ENCODE measurements at regions not wholly inside any gene's neighbourhood (a gene's known extent, or its start where the extent isn't known, plus 50 kb on each side); places are given as distances from the start of the nearest gene placed in this dataset.

DNA sequence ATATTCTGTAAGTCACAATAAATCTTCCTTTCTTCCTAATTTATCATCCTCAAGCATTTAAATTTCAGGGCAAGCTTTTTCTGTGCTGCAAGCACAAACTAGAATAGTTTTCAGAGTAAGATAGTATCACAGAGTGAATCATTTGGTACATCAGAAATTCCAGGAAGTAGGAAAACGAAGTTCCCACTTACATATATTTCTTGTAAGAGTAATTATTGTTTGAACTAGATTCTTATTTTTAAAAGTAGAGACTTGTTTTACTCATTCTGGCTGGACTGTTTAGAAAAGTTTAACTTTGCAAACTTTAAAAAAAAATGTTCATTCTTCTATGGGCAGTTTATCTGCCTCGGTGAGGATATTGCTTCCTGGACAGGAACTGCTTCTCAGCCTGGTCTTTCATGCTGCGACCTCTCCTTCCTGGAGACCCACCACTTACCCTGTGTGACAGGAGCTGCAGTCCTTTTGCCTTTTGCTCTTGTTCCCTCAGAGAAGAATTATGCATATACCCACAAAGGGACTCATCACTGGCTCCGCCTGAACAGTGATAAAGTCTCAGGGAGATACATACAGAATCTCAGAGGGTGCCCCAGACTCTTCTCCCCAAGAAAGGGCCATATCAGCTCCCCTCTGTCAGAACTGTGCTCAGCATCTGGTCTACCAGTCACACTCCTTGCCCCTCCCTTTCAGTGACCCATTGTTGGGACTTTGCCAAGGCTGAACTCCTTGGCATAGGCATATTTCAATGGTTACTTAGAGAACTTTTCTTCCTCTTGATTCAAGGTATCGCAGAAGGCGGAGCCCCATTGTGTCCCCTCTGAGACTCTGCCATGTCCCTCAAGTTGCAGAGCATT, 102.7 kb upstream of the CD55 start:
- DNase-seq (ENCODE audit: low spot score) = peak; percentile 36
- POLR2A ChIA-PET (ENCODE audit: low non-redundant PET) = no interaction called here
- peak overlapping the region; percentile 32; the same call in 1 of the 2 replicates for H3K27ac ChIP-seq
- TF ChIP-seq, protein P1, sequence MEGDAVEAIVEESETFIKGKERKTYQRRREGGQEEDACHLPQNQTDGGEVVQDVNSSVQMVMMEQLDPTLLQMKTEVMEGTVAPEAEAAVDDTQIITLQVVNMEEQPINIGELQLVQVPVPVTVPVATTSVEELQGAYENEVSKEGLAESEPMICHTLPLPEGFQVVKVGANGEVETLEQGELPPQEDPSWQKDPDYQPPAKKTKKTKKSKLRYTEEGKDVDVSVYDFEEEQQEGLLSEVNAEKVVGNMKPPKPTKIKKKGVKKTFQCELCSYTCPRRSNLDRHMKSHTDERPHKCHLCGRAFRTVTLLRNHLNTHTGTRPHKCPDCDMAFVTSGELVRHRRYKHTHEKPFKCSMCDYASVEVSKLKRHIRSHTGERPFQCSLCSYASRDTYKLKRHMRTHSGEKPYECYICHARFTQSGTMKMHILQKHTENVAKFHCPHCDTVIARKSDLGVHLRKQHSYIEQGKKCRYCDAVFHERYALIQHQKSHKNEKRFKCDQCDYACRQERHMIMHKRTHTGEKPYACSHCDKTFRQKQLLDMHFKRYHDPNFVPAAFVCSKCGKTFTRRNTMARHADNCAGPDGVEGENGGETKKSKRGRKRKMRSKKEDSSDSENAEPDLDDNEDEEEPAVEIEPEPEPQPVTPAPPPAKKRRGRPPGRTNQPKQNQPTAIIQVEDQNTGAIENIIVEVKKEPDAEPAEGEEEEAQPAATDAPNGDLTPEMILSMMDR (conservative IDR thresholded peaks at IDR 0.05; ENCODE audit: low read depth) = no peak
- CTCF ChIA-PET = interaction anchor here (0.7 kb wide), 1 partner anchor 79 kb away, joined by 3 read pairs; no protein-coding TSS in a partner anchor

DNA sequence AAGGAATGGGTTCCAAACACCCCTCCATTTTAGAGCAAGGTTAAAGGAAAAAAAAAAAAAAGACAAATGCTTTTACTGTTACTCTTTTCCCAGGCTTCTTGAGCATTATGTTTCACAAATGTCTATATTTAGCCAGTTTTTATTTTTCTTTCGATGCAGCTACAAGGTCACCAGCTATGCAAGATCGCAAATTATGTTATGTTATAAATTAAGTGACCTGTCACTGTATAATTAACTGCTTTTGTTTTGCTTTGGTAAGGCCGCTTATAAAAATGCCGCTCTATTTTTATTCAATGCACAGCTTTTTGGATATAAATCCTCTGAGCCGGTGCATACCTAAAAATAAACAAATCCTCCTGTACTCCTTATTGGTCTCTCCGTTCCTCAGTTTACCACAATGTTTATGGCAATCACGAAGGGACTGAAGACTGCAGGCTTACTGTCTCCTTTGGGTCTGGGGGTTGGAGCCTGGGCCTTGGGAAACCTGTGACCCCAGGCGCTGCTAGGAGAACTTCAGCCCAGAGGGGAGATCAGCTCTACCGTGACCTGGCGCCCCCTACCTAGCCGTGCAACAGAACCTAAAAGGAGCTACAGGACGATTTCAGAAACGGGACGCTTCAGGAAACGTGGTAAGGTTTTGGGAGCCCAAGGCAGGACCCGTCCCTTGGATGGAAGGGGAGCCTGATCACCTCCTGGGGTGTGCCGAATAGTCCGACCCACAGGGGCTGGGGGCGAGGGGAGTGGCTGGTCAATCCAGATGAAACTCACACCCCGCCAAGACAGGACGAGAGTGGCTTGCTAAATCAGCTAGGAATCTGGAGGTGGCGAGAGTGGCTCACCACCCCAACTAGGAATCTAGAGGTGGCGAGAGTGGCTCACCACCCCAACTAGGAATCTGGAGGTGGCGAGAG, 101.2 kb upstream of the CD55 start:
- no peak overlapping the region for H3K27ac ChIP-seq
- POLR2A ChIA-PET (ENCODE audit: low non-redundant PET) = no interaction called here
- no peak for DNase-seq (ENCODE audit: low spot score)
- TF ChIP-seq, protein P1 (conservative IDR thresholded peaks at IDR 0.05; ENCODE audit: low read depth) = no peak
- CTCF ChIA-PET = interaction anchor here (0.7 to 1.0 kb wide), 2 partner anchors 101 to 136 kb away, joined by 3 to 5 read pairs; partner anchors contain the start of gene CD55

DNA sequence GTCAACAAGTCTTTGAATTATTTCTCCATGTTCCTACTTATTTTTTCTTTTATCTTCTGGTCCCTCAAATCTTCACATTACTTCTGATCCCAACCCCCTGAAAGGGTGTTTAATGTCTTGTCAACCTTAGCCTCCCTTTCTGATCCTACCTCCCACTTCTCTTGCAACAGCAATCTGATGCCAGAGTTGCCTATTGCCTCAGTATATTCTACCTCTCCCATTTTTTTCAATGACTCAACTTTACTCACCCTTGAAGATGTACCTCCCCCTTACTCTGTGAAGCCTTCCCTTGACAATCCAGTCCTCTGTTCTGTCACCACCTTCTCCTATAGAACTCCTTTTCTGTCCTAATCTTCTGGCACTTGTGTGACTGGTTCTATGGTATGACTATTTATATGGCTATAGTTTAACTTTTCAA, 99.5 kb upstream of the CD55 start:
- POLR2A ChIA-PET (ENCODE audit: low non-redundant PET) = no interaction called here
- TF ChIP-seq, protein P1 (conservative IDR thresholded peaks at IDR 0.05; ENCODE audit: low read depth) = no peak
- no peak overlapping the region for H3K27ac ChIP-seq
- CTCF ChIA-PET = no interaction called here
- peak; percentile 77 for DNase-seq (ENCODE audit: low spot score)

DNA sequence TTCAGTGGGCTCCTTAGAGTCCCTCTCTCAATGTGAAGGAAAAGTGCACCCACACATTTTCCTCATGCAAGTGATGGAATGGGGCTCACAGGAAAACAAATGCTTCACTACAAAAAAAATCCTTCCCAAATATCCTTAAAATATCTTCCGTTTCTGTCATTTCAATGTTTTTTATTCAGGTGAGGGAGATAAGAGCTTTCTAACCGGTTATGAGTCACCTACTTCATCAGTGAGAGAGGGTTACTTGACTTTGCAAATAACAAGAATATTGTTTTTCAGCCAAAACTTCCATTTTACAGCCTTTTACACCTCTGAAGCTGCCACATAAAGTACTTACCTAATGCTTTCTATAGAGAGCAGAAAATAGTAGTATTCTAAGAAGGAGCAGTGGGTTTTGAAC, 98.3 kb upstream of the CD55 start:
- POLR2A ChIA-PET (ENCODE audit: low non-redundant PET) = no interaction called here
- DNase-seq (ENCODE audit: low spot score) = peak; percentile 23
- no peak overlapping the region for H3K27ac ChIP-seq
- TF ChIP-seq, protein P1 (conservative IDR thresholded peaks at IDR 0.05; ENCODE audit: low read depth) = no peak
- CTCF ChIA-PET = no interaction called here

DNA sequence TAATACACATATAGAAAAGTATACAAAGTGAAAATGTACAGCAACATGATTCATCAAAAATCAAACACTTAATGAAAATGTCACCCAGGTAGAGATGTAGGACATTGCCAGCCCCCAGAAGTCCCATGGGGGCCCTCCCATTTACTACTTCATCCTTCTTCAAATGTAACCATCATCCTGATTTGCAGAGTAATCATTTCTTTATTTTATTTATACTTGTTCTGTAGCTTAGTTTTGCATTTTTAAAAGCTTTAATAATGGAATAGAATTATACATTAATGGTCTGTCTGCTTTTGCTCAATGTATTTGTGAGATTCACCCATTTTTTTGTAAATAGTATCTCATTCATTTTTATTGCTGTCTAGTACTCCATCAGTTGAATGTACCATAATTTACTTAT, 96.8 kb upstream of the CD55 start:
- no peak for DNase-seq (ENCODE audit: low spot score)
- POLR2A ChIA-PET (ENCODE audit: low non-redundant PET) = no interaction called here
- CTCF ChIA-PET = no interaction called here
- TF ChIP-seq, protein P1 (conservative IDR thresholded peaks at IDR 0.05; ENCODE audit: low read depth) = no peak
- no peak overlapping the region for H3K27ac ChIP-seq

DNA sequence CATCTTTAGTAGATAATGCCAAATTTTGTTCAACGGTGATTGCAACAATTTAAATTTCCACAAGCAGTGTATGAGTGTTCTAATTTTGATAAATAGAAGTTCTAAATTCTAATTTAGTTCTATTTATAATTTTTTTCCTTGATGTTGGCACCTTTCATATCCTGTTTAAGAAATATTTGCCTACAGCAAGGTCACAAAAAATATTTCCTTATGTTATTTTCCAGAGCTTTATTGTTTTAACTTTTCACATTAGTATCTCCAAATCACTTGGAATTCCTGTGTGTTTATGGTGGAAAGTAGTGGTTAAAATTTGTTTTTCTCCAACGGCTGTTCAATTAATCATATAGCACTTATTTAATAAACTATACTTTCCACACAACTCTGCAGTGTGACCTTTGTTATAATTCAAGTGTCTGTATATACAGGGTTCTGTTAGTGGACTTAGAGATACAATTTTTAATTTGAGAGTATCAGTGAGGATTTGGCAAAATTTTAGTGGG, 94.3 kb upstream of the CD55 start:
- POLR2A ChIA-PET (ENCODE audit: low non-redundant PET) = no interaction called here
- H3K27ac ChIP-seq = no peak overlapping the region

More for the DNA sequence above, 94.3 kb upstream of the CD55 start:
- CTCF ChIA-PET = interaction anchor here (0.8 kb wide), 1 partner anchor 21 kb away, joined by 3 read pairs; no protein-coding TSS in a partner anchor
- no peak for DNase-seq (ENCODE audit: low spot score)
- TF ChIP-seq, protein P1 (conservative IDR thresholded peaks at IDR 0.05; ENCODE audit: low read depth) = no peak
